MCF 10A (cell line): ENCODE measurements at regions not wholly inside any gene's neighbourhood (a gene's known extent, or its start where the extent isn't known, plus 50 kb on each side); places are given as distances from the start of the nearest gene placed in this dataset.

ENCODE experiments used
- BruUV-seq: library from RNA; stranded (reverse); fragments of 400-500 nt; replicated peaks from 2 replicates; lab custom pipeline; 2021; lab: Mats Ljungman, UMichigan
- CTCF ChIA-PET: fragments of 300-600 bp; sonication (Branson Sonifier 250); formaldehyde crosslinking; extraction: SDS; loops from one replicate; lab custom pipeline; 2021; ENCODE audit warnings: antibody characterized with exemption, inconsistent platforms; lab: Yijun Ruan, JAX
- POLR2A ChIA-PET: fragments of 300-600, 350-650 bp; sonication (Branson Sonifier 250); formaldehyde crosslinking; extraction: SDS; loops from one replicate; lab custom pipeline; 2020; ENCODE audit warnings: antibody characterized with exemption, inconsistent platforms; lab: Yijun Ruan, JAX
- DNase-seq: peaks from one replicate; pipeline ENCODE4 v3.0.0-alpha.2; 2018; ENCODE audit not compliant: unreplicated experiment
- H3K27ac Mint-ChIP-seq: one replicate; pipeline ENCODE4 v1.8.0; 2022; ENCODE audit warnings: mild to moderate bottlenecking, low read depth, mixed read lengths; ENCODE audit not compliant: unreplicated experiment
- H3K27me3 Mint-ChIP-seq: one replicate; pipeline ENCODE4 v1.8.0; 2022; ENCODE audit warnings: mixed read lengths; ENCODE audit not compliant: insufficient read depth, unreplicated experiment
- H3K36me3 Mint-ChIP-seq: one replicate; pipeline ENCODE4 v1.8.0; 2022; ENCODE audit warnings: mild to moderate bottlenecking, moderate library complexity, mixed read lengths; ENCODE audit not compliant: insufficient read depth, unreplicated experiment
- H3K4me1 Mint-ChIP-seq: one replicate; pipeline ENCODE4 v1.8.0; 2022; ENCODE audit warnings: mixed read lengths; ENCODE audit not compliant: insufficient read depth, unreplicated experiment
- H3K4me3 Mint-ChIP-seq: one replicate; pipeline ENCODE4 v1.8.0; 2022; ENCODE audit warnings: mild to moderate bottlenecking, moderate library complexity, mixed read lengths; ENCODE audit not compliant: unreplicated experiment
- H3K9me3 Mint-ChIP-seq: one replicate; pipeline ENCODE4 v1.8.0; 2022; ENCODE audit warnings: mixed read lengths; ENCODE audit not compliant: unreplicated experiment
- CTCF ChIP-seq: fragments of 200-600 bp; IDR thresholded peaks from one replicate; pipeline ENCODE4 v1.8.0; 2022; ENCODE audit warnings: antibody characterized with exemption, mild to moderate bottlenecking; ENCODE audit not compliant: unreplicated experiment
- intact Hi-C: fragments of 100-400 bp; cut with micrococcal nuclease; formaldehyde crosslinking; loops from 2 replicates; pipeline ENCODE4 v1.14.1; 2022

GRCh38 chr4:96262057-96262456, 422.2 kb downstream of the PDHA2 start:
- intact Hi-C loops = no loop called here
- peaks cover 6% of the 10 kb centered on the region for H3K36me3 Mint-ChIP-seq
- ChIA-PET POLR2A (no interaction called here), CTCF (no interaction called here)
- H3K9me3 Mint-ChIP-seq = no peaks in the 10 kb centered on the region
- no peak for DNase-seq
- H3K4me3 Mint-ChIP-seq = no peak overlapping the region
- no peaks in the 10 kb centered on the region for H3K27me3 Mint-ChIP-seq
- H3K27ac Mint-ChIP-seq = no peak overlapping the region
- no peak for TF ChIP-seq CTCF
- no peaks in the 10 kb centered on the region for H3K4me1 Mint-ChIP-seq
- no TSS peak for BruUV-seq

- ChIA-PET CTCF (interaction anchor here (0.6 kb wide), 1 partner anchor 461 kb away, joined by 3 read pairs; no protein-coding TSS in a partner anchor), POLR2A (no interaction called here)
- no peak for TF ChIP-seq CTCF
- no peak overlapping the region for H3K4me3 Mint-ChIP-seq
- BruUV-seq = no TSS peak
- intact Hi-C loops = no loop called here
- no peaks in the 10 kb centered on the region for H3K9me3 Mint-ChIP-seq
- no peak for DNase-seq
- no peaks in the 10 kb centered on the region for H3K27me3 Mint-ChIP-seq
- peaks cover 6% of the 10 kb centered on the region for H3K36me3 Mint-ChIP-seq
- H3K27ac Mint-ChIP-seq = no peak overlapping the region
- no peaks in the 10 kb centered on the region for H3K4me1 Mint-ChIP-seq
Observed at GRCh38 chr4:96263291-96263690, 423.4 kb downstream of the PDHA2 start.

- no TSS peak for BruUV-seq
- Mint-ChIP-seq H3K27me3 (no peaks in the 10 kb centered on the region), H3K9me3 (no peaks in the 10 kb centered on the region), H3K4me3 (no peak overlapping the region), H3K36me3 (peaks cover 6% of the 10 kb centered on the region), H3K4me1 (no peaks in the 10 kb centered on the region), H3K27ac (no peak overlapping the region)
- ChIA-PET CTCF (interaction anchor here (0.5 kb wide), 1 partner anchor 995 kb away, joined by 3 read pairs; no protein-coding TSS in a partner anchor), POLR2A (no interaction called here)
- no peak for TF ChIP-seq CTCF
- DNase-seq = no peak
- intact Hi-C loops = no loop called here
Observed at GRCh38 chr4:96264941-96265463, 425.1 kb downstream of the PDHA2 start.

DNA sequence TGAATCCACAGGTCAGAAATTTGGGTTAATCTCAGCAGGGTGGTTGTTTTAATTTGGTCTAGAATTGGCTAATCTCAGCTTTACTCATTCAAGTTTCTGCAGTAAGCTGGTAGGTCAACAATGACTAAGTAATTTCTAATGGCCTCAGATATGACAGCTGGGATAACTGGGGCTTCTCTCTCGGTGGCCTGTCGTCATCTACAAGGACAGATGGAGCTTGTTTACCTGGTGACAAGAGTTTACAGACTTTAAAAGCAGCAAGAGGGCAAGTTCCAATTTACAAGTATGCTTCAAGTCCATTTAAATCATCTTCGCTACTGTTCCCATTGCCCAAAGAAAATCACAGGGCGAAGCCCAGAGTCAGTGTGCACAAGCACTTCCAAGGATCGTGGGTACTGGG, 453.9 kb downstream of the PDHA2 start:
- Mint-ChIP-seq H3K36me3 (no peaks in the 10 kb centered on the region), H3K9me3 (no peaks in the 10 kb centered on the region), H3K27me3 (no peaks in the 10 kb centered on the region), H3K4me1 (no peaks in the 10 kb centered on the region), H3K27ac (no peak overlapping the region), H3K4me3 (no peak overlapping the region)
- POLR2A ChIA-PET = no interaction called here
- DNase-seq = peak; percentile 5
- CTCF ChIA-PET = interaction anchor here (0.7 kb wide), 1 partner anchor 472 kb away, joined by 6 read pairs; no protein-coding TSS in a partner anchor
- intact Hi-C loops = no loop called here
- no peak for TF ChIP-seq CTCF
- BruUV-seq = no TSS peak
